Calu3 (cell line): ENCODE measurements at regions not wholly inside any gene's neighbourhood (a gene's known extent, or its start where the extent isn't known, plus 50 kb on each side); places are given as distances from the start of the nearest gene placed in this dataset.
"Not testable (repeated sequence)": the region's sequence is repeated elsewhere in the genome, so short reads cannot be mapped to it uniquely, and the experiment has no call there.

Experiments
- BruUV-seq: library from RNA; stranded (reverse); fragments of 400-500 nt; replicated peaks from 2 replicates; lab custom pipeline; 2021; lab: Mats Ljungman, UMichigan
- CTCF ChIA-PET: fragments of 300-600 bp; sonication (Branson Sonifier 250); formaldehyde crosslinking; loops from one replicate; lab custom pipeline; 2022; ENCODE audit warnings: antibody characterized with exemption; lab: Charles Lee
- DNase-seq: peaks from one replicate; pipeline ENCODE4 v3.0.0; 2022
- H3K27ac Mint-ChIP-seq: one replicate; pipeline ENCODE4 v1.8.0; 2022; ENCODE audit warnings: mixed read lengths; ENCODE audit not compliant: unreplicated experiment
- H3K27me3 Mint-ChIP-seq: one replicate; pipeline ENCODE4 v1.8.0; 2022; ENCODE audit warnings: mixed read lengths; ENCODE audit not compliant: unreplicated experiment
- H3K36me3 Mint-ChIP-seq: one replicate; pipeline ENCODE4 v1.8.0; 2022; ENCODE audit warnings: mild to moderate bottlenecking, moderate library complexity, mixed read lengths; ENCODE audit not compliant: insufficient read depth, unreplicated experiment
- H3K4me1 Mint-ChIP-seq: one replicate; pipeline ENCODE4 v1.8.0; 2022; ENCODE audit warnings: mild to moderate bottlenecking, low read depth, mixed read lengths; ENCODE audit not compliant: unreplicated experiment
- H3K4me3 Mint-ChIP-seq: one replicate; pipeline ENCODE4 v1.8.0; 2022; ENCODE audit warnings: mild to moderate bottlenecking, low read depth, moderate library complexity, mixed read lengths; ENCODE audit not compliant: unreplicated experiment
- H3K9me3 Mint-ChIP-seq: one replicate; pipeline ENCODE4 v1.8.0; 2022; ENCODE audit warnings: low read depth, mixed read lengths; ENCODE audit not compliant: unreplicated experiment
- intact Hi-C: fragments of 100-400 bp; cut with micrococcal nuclease; formaldehyde crosslinking; loops from one replicate; pipeline ENCODE4 v1.10.0; 2022; ENCODE audit not compliant: unreplicated experiment

GRCh38 chr7:149930374-149931068 is 56.8 kb downstream of the ATP6V0E2 start:
- H3K27me3 Mint-ChIP-seq, H3K27ac Mint-ChIP-seq, H3K36me3 Mint-ChIP-seq, BruUV-seq, H3K4me1 Mint-ChIP-seq, DNase-seq, H3K9me3 Mint-ChIP-seq, intact Hi-C loops, H3K4me3 Mint-ChIP-seq, CTCF ChIA-PET: not testable (repeated sequence)

GRCh38 chr7:149933776-149934175 is 60.0 kb downstream of the ATP6V0E2 start:
- CTCF ChIA-PET, H3K9me3 Mint-ChIP-seq, DNase-seq, H3K27ac Mint-ChIP-seq, intact Hi-C loops, H3K4me3 Mint-ChIP-seq, H3K36me3 Mint-ChIP-seq, H3K4me1 Mint-ChIP-seq, BruUV-seq: not testable (repeated sequence)
- H3K27me3 Mint-ChIP-seq = peaks cover 12% of the 10 kb centered on the region

GRCh38 chr7:149947346-149947745 is 73.6 kb downstream of the ATP6V0E2 start:
- BruUV-seq, CTCF ChIA-PET, intact Hi-C loops, H3K9me3 Mint-ChIP-seq, H3K36me3 Mint-ChIP-seq, H3K4me3 Mint-ChIP-seq, H3K27ac Mint-ChIP-seq, DNase-seq, H3K4me1 Mint-ChIP-seq: not testable (repeated sequence)
- H3K27me3 Mint-ChIP-seq = peaks cover 23% of the 10 kb centered on the region

GRCh38 chr7:149948444-149948843 is 74.7 kb downstream of the ATP6V0E2 start:
- H3K4me3 Mint-ChIP-seq, H3K4me1 Mint-ChIP-seq, CTCF ChIA-PET, H3K9me3 Mint-ChIP-seq, DNase-seq, H3K27ac Mint-ChIP-seq, H3K36me3 Mint-ChIP-seq, BruUV-seq, intact Hi-C loops: not testable (repeated sequence)
- H3K27me3 Mint-ChIP-seq = peaks cover 23% of the 10 kb centered on the region

DNA sequence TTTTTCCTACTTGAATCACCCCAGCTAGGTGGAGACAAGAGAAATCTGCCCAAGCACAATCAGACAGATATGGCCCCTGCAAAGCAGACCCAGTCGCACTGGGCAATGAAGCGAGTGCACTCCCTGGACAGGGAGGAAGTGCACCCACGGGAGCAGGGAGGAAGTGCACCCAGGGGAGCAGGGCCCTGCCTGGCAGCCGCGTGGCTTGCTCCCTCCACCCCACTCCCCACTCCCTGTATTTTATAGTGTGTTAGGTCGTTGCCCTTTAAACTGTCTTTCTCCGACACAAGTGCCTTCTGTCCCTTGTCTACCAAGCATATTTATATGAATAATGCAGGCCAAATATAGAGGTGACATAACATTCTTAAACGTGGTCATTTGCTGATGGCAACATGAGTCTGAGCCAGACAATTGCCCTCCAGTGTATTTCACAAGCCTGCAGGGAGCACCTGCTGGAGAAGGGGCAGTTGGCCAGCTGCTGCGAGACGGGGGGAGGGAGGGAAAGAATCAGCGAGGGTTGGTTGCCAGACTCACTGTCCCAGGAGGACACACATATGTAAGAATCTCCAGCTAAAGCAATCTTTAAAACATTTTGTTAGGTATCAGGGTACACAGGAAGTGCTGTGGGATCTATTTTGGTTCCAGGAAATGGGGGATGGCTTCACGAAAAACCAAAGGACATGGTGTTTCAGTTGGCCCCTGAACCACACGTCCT is 76.3 kb downstream of the ATP6V0E2 start:
- H3K27me3 Mint-ChIP-seq = peaks cover 13% of the 10 kb centered on the region
- H3K36me3 Mint-ChIP-seq, H3K9me3 Mint-ChIP-seq, H3K4me1 Mint-ChIP-seq, H3K4me3 Mint-ChIP-seq, DNase-seq, intact Hi-C loops, CTCF ChIA-PET, BruUV-seq, H3K27ac Mint-ChIP-seq: not testable (repeated sequence)

- H3K36me3 Mint-ChIP-seq, H3K4me1 Mint-ChIP-seq, H3K27ac Mint-ChIP-seq, H3K4me3 Mint-ChIP-seq, BruUV-seq, CTCF ChIA-PET, intact Hi-C loops, H3K27me3 Mint-ChIP-seq, H3K9me3 Mint-ChIP-seq, DNase-seq: not testable (repeated sequence)
These were observed 76.8 kb downstream of the ATP6V0E2 start for GRCh38 chr7:149950578-149950924.

- H3K27me3 Mint-ChIP-seq, H3K4me1 Mint-ChIP-seq, H3K36me3 Mint-ChIP-seq, H3K4me3 Mint-ChIP-seq, BruUV-seq, DNase-seq, H3K9me3 Mint-ChIP-seq, H3K27ac Mint-ChIP-seq, intact Hi-C loops, CTCF ChIA-PET: not testable (repeated sequence)
These were observed 77.8 kb downstream of the ATP6V0E2 start for GRCh38 chr7:149951579-149951978.

DNA sequence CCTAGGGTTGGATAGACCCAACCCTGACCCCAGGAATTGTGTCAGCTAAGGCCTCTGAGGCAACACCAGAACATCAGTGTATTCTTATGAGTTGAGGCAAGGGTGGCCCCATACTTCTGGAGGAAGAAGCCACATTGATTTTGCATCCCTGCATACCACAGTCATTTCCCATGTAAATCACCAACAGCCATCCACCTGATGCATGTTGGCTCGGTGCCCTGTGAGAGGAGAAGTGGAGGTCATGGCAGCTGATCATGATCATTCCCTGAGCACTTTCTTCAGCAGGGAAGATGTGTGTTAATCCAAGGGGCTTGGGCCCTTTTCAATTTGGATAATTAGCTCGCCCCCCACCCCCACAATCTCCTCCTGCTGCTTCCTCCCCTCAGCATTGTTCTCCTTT is 85.1 kb downstream of the ATP6V0E2 start:
- H3K27me3 Mint-ChIP-seq = peaks cover 12% of the 10 kb centered on the region
- BruUV-seq, H3K4me1 Mint-ChIP-seq, H3K36me3 Mint-ChIP-seq, DNase-seq, H3K9me3 Mint-ChIP-seq, intact Hi-C loops, H3K4me3 Mint-ChIP-seq, H3K27ac Mint-ChIP-seq, CTCF ChIA-PET: not testable (repeated sequence)

- intact Hi-C loops, H3K9me3 Mint-ChIP-seq, H3K4me3 Mint-ChIP-seq, CTCF ChIA-PET, H3K36me3 Mint-ChIP-seq, DNase-seq, BruUV-seq, H3K4me1 Mint-ChIP-seq, H3K27ac Mint-ChIP-seq: not testable (repeated sequence)
- peaks cover 12% of the 10 kb centered on the region for H3K27me3 Mint-ChIP-seq
These were observed 87.1 kb downstream of the ATP6V0E2 start for GRCh38 chr7:149960863-149961262.

- H3K27ac Mint-ChIP-seq, H3K4me1 Mint-ChIP-seq, H3K36me3 Mint-ChIP-seq, DNase-seq, BruUV-seq, H3K4me3 Mint-ChIP-seq, H3K27me3 Mint-ChIP-seq, H3K9me3 Mint-ChIP-seq, intact Hi-C loops, CTCF ChIA-PET: not testable (repeated sequence)
These were observed 88.1 kb downstream of the ATP6V0E2 start for GRCh38 chr7:149961878-149962277.
